SH-SY5Y (cell line): ENCODE measurements at regions not wholly inside any gene's neighbourhood (a gene's known extent, or its start where the extent isn't known, plus 50 kb on each side); places are given as distances from the start of the nearest gene placed in this dataset.

ENCODE experiments used
- GATA2 ChIP-seq: IDR thresholded peaks from 2 replicates; pipeline ENCODE4 v1.6.1; 2011; ENCODE audit warnings: mild to moderate bottlenecking, low read depth, low read length
- GATA3 ChIP-seq: IDR thresholded peaks from 2 replicates; pipeline ENCODE4 v1.6.1; 2011; ENCODE audit warnings: low read depth, mild to moderate bottlenecking, low read length, moderate library complexity

GRCh38 chr20:60806354-60806753, 445.7 kb upstream of the CDH4 start:
- TF ChIP-seq GATA2, result no peak
- TF ChIP-seq GATA3, result no peak
